ENCODE measurements at regions not wholly inside any gene's neighbourhood (a gene's known extent, or its start where the extent isn't known, plus 50 kb on each side); places are given as distances from the start of the nearest gene placed in this dataset.
A peak's percentile ranks its signal among the peaks of the same experiment; 100 is the strongest.

- no peak for DNase-seq (ENCODE audit: low read depth in 2 of 2)
Observed at GRCh38 chr6:77403424-77403823, 59.9 kb downstream of the HTR1B start.

GRCh38 chr6:77401231-77401630, 62.1 kb downstream of the HTR1B start:
- DNase-seq (ENCODE audit: low read depth in 2 of 2), result no peak

- no peak for DNase-seq (ENCODE audit: low read depth in 2 of 2)
Observed at GRCh38 chr6:77397561-77397960, 65.7 kb downstream of the HTR1B start.

GRCh38 chr6:77389402-77389801, 73.9 kb downstream of the HTR1B start:
- DNase-seq (ENCODE audit: low read depth in 2 of 2), result no peak

GRCh38 chr6:77383026-77383425, 80.3 kb downstream of the HTR1B start:
- DNase-seq (ENCODE audit: low read depth in 2 of 2), result no peak

- DNase-seq (ENCODE audit: low read depth in 2 of 2), result no peak
Observed at GRCh38 chr6:77373955-77374354, 89.3 kb downstream of the HTR1B start.

- DNase-seq (ENCODE audit: low read depth in 2 of 2), result no peak
Observed at GRCh38 chr6:77371748-77372147, 91.5 kb downstream of the HTR1B start.

GRCh38 chr6:77368660-77369313, 94.5 kb downstream of the HTR1B start:
- DNase-seq (ENCODE audit: low read depth in 2 of 2), result peak in 1 of 2 donors; percentile 34

- DNase-seq (ENCODE audit: low read depth in 2 of 2), result no peak
Observed at GRCh38 chr6:77366798-77367197, 96.5 kb downstream of the HTR1B start.

- DNase-seq (ENCODE audit: low read depth in 2 of 2), result no peak
Observed at GRCh38 chr6:77363702-77364101, 99.6 kb downstream of the HTR1B start.

- DNase-seq (ENCODE audit: low read depth in 2 of 2), result no peak
Observed at GRCh38 chr6:77362055-77362454, 101.2 kb downstream of the HTR1B start.

- DNase-seq (ENCODE audit: low read depth in 2 of 2), result no peak
Observed at GRCh38 chr6:77361018-77361417, 102.3 kb downstream of the HTR1B start.

GRCh38 chr6:77356821-77357220, 106.5 kb downstream of the HTR1B start:
- DNase-seq (ENCODE audit: low read depth in 2 of 2), result no peak

GRCh38 chr6:77354581-77354980, 108.7 kb downstream of the HTR1B start:
- DNase-seq (ENCODE audit: low read depth in 2 of 2), result peak; percentile 18 to 41

GRCh38 chr6:77353129-77353528, 110.2 kb downstream of the HTR1B start:
- DNase-seq (ENCODE audit: low read depth in 2 of 2), result no peak

GRCh38 chr6:77341058-77341986, 122.0 kb downstream of the HTR1B start:
- peak in 1 of 2 donors; percentile 53 for DNase-seq (ENCODE audit: low read depth in 2 of 2)

GRCh38 chr6:77340331-77340730, 123.0 kb downstream of the HTR1B start:
- no peak for DNase-seq (ENCODE audit: low read depth in 2 of 2)

GRCh38 chr6:77339926-77340325, 123.4 kb downstream of the HTR1B start:
- no peak for DNase-seq (ENCODE audit: low read depth in 2 of 2)

- no peak for DNase-seq (ENCODE audit: low read depth in 2 of 2)
Observed at GRCh38 chr6:77337392-77337791, 125.9 kb downstream of the HTR1B start.

GRCh38 chr6:77334093-77334492, 129.2 kb downstream of the HTR1B start:
- no peak for DNase-seq (ENCODE audit: low read depth in 2 of 2)

GRCh38 chr6:77332915-77333623, 130.2 kb downstream of the HTR1B start:
- no peak for DNase-seq (ENCODE audit: low read depth in 2 of 2)

- no peak for DNase-seq (ENCODE audit: low read depth in 2 of 2)
Observed at GRCh38 chr6:77326711-77327110, 136.6 kb downstream of the HTR1B start.

Data from dermis microvascular lymphatic vessel endothelial cell (primary cell).